Activated naive CD8-positive, alpha-beta T cell treated with anti-CD3 and anti-CD28 coated beads for 36 hours (primary cell): ENCODE measurements at regions not wholly inside any gene's neighbourhood (a gene's known extent, or its start where the extent isn't known, plus 50 kb on each side); places are given as distances from the start of the nearest gene placed in this dataset.

Experiments used
- DNase-seq: peaks from one replicate; pipeline ENCODE4 v3.0.0; 2021
- H3K27ac Mint-ChIP-seq: one replicate; pipeline ENCODE4 v1.8.0; 2022; ENCODE audit warnings: mild to moderate bottlenecking, moderate library complexity, mixed read lengths
- H3K27me3 Mint-ChIP-seq: one replicate; pipeline ENCODE4 v1.8.0; 2022; ENCODE audit warnings: mild to moderate bottlenecking, mixed read lengths
- H3K36me3 Mint-ChIP-seq: one replicate; pipeline ENCODE4 v1.8.0; 2021; ENCODE audit warnings: mild to moderate bottlenecking, mixed read lengths
- H3K4me1 Mint-ChIP-seq: one replicate; pipeline ENCODE4 v1.8.0; 2021; ENCODE audit warnings: mixed read lengths
- H3K4me3 Mint-ChIP-seq: one replicate; pipeline ENCODE4 v1.8.0; 2022; ENCODE audit warnings: mild to moderate bottlenecking, moderate library complexity, mixed read lengths
- H3K9me3 Mint-ChIP-seq: one replicate; pipeline ENCODE4 v1.8.0; 2022; ENCODE audit warnings: mixed read lengths

- Mint-ChIP-seq H3K27ac (no peak overlapping the region), H3K9me3 (no peaks in the 10 kb centered on the region), H3K4me1 (peaks cover 7% of the 10 kb centered on the region), H3K36me3 (no peaks in the 10 kb centered on the region), H3K27me3 (peaks cover 9% of the 10 kb centered on the region), H3K4me3 (no peak overlapping the region)
- DNase-seq, result no peak
Observed at GRCh38 chr15:69648212-69648611, 195.6 kb downstream of the RPLP1 start.

GRCh38 chr15:69648775-69649735, 196.4 kb downstream of the RPLP1 start:
- no peaks in the 10 kb centered on the region for H3K9me3 Mint-ChIP-seq

GRCh38 chr15:69652293-69652692, 199.7 kb downstream of the RPLP1 start:
- Mint-ChIP-seq H3K36me3 (no peaks in the 10 kb centered on the region), H3K27me3 (peaks cover 13% of the 10 kb centered on the region), H3K27ac (no peak overlapping the region), H3K9me3 (no peaks in the 10 kb centered on the region), H3K4me3 (no peak overlapping the region), H3K4me1 (peaks cover 7% of the 10 kb centered on the region)
- no peak for DNase-seq

More at GRCh38 chr15:69648775-69649735, 196.4 kb downstream of the RPLP1 start:
- Mint-ChIP-seq H3K36me3 (no peaks in the 10 kb centered on the region), H3K27me3 (peaks cover 9% of the 10 kb centered on the region), H3K4me3 (no peak overlapping the region), H3K4me1 (peaks cover 7% of the 10 kb centered on the region), H3K27ac (no peak overlapping the region)
- DNase-seq, result no peak

- no peak for DNase-seq
- H3K27me3 Mint-ChIP-seq, result peaks cover 13% of the 10 kb centered on the region
- H3K4me1 Mint-ChIP-seq, result peaks cover 7% of the 10 kb centered on the region
- H3K4me3 Mint-ChIP-seq, result no peak overlapping the region
- H3K36me3 Mint-ChIP-seq, result no peaks in the 10 kb centered on the region
- H3K27ac Mint-ChIP-seq, result no peak overlapping the region
- no peaks in the 10 kb centered on the region for H3K9me3 Mint-ChIP-seq
Observed at GRCh38 chr15:69652751-69653305, 200.2 kb downstream of the RPLP1 start.

GRCh38 chr15:69653306-69653705, 200.7 kb downstream of the RPLP1 start:
- no peak for DNase-seq
- no peaks in the 10 kb centered on the region for H3K9me3 Mint-ChIP-seq
- H3K36me3 Mint-ChIP-seq, result no peaks in the 10 kb centered on the region
- no peak overlapping the region for H3K4me3 Mint-ChIP-seq
- peaks cover 7% of the 10 kb centered on the region for H3K4me1 Mint-ChIP-seq
- H3K27ac Mint-ChIP-seq, result no peak overlapping the region
- peaks cover 13% of the 10 kb centered on the region for H3K27me3 Mint-ChIP-seq

GRCh38 chr15:69653846-69654245, 201.2 kb downstream of the RPLP1 start:
- H3K36me3 Mint-ChIP-seq, result no peaks in the 10 kb centered on the region
- H3K4me1 Mint-ChIP-seq, result peaks cover 2% of the 10 kb centered on the region
- no peak overlapping the region for H3K4me3 Mint-ChIP-seq
- no peaks in the 10 kb centered on the region for H3K9me3 Mint-ChIP-seq
- peaks cover 13% of the 10 kb centered on the region for H3K27me3 Mint-ChIP-seq
- H3K27ac Mint-ChIP-seq, result no peak overlapping the region
- DNase-seq, result no peak

GRCh38 chr15:69656271-69657030, 203.8 kb downstream of the RPLP1 start:
- H3K4me1 Mint-ChIP-seq, result peaks cover 2% of the 10 kb centered on the region
- no peaks in the 10 kb centered on the region for H3K36me3 Mint-ChIP-seq
- DNase-seq, result no peak
- no peak overlapping the region for H3K27ac Mint-ChIP-seq
- H3K27me3 Mint-ChIP-seq, result peaks cover 13% of the 10 kb centered on the region
- no peaks in the 10 kb centered on the region for H3K9me3 Mint-ChIP-seq
- no peak overlapping the region for H3K4me3 Mint-ChIP-seq

GRCh38 chr15:69657626-69658025, 205.0 kb downstream of the RPLP1 start:
- Mint-ChIP-seq H3K4me1 (no peaks in the 10 kb centered on the region), H3K27ac (no peak overlapping the region), H3K4me3 (no peak overlapping the region), H3K36me3 (no peaks in the 10 kb centered on the region), H3K9me3 (no peaks in the 10 kb centered on the region), H3K27me3 (peaks cover 4% of the 10 kb centered on the region)
- no peak for DNase-seq

- peaks cover 4% of the 10 kb centered on the region for H3K27me3 Mint-ChIP-seq
- no peak overlapping the region for H3K4me3 Mint-ChIP-seq
- no peak for DNase-seq
- no peaks in the 10 kb centered on the region for H3K36me3 Mint-ChIP-seq
- no peaks in the 10 kb centered on the region for H3K4me1 Mint-ChIP-seq
- no peaks in the 10 kb centered on the region for H3K9me3 Mint-ChIP-seq
- H3K27ac Mint-ChIP-seq, result no peak overlapping the region
Observed at GRCh38 chr15:69658411-69658945, 205.9 kb downstream of the RPLP1 start.

- no peak overlapping the region for H3K4me3 Mint-ChIP-seq
- no peaks in the 10 kb centered on the region for H3K4me1 Mint-ChIP-seq
- peaks cover 4% of the 10 kb centered on the region for H3K27me3 Mint-ChIP-seq
- H3K9me3 Mint-ChIP-seq, result no peaks in the 10 kb centered on the region
- H3K27ac Mint-ChIP-seq, result no peak overlapping the region
- H3K36me3 Mint-ChIP-seq, result no peaks in the 10 kb centered on the region
- DNase-seq, result no peak
Observed at GRCh38 chr15:69659454-69660050, 206.9 kb downstream of the RPLP1 start.

- no peak overlapping the region for H3K4me3 Mint-ChIP-seq
- peaks cover 4% of the 10 kb centered on the region for H3K27me3 Mint-ChIP-seq
- H3K4me1 Mint-ChIP-seq, result peaks cover under 1% of the 10 kb centered on the region
- no peak overlapping the region for H3K27ac Mint-ChIP-seq
- no peak for DNase-seq
- no peaks in the 10 kb centered on the region for H3K9me3 Mint-ChIP-seq
- no peaks in the 10 kb centered on the region for H3K36me3 Mint-ChIP-seq
Observed at GRCh38 chr15:69660114-69660513, 207.5 kb downstream of the RPLP1 start.

- no peak for DNase-seq
- Mint-ChIP-seq H3K9me3 (no peaks in the 10 kb centered on the region), H3K4me3 (no peak overlapping the region), H3K36me3 (no peaks in the 10 kb centered on the region), H3K4me1 (peaks cover 4% of the 10 kb centered on the region), H3K27me3 (peaks cover 6% of the 10 kb centered on the region), H3K27ac (no peak overlapping the region)
Observed at GRCh38 chr15:69660658-69661405, 208.2 kb downstream of the RPLP1 start.

- no peak overlapping the region for H3K4me3 Mint-ChIP-seq
- H3K36me3 Mint-ChIP-seq, result no peaks in the 10 kb centered on the region
- no peak for DNase-seq
- H3K9me3 Mint-ChIP-seq, result no peaks in the 10 kb centered on the region
- peaks cover 9% of the 10 kb centered on the region for H3K4me1 Mint-ChIP-seq
- peaks cover 6% of the 10 kb centered on the region for H3K27me3 Mint-ChIP-seq
- no peak overlapping the region for H3K27ac Mint-ChIP-seq
Observed at GRCh38 chr15:69661446-69661845, 208.8 kb downstream of the RPLP1 start.
